HG03571 (cell line): ENCODE measurements at regions not wholly inside any gene's neighbourhood (a gene's known extent, or its start where the extent isn't known, plus 50 kb on each side); places are given as distances from the start of the nearest gene placed in this dataset.
"Not testable (repeated sequence)": the region's sequence is repeated elsewhere in the genome, so short reads cannot be mapped to it uniquely, and the experiment has no call there.

Source experiments
- ATAC-seq: cut with Tn5 transposase; IDR thresholded peaks from one replicate; pipeline ENCODE4 v1.9.1; 2021; ENCODE audit not compliant: unreplicated experiment

DNA sequence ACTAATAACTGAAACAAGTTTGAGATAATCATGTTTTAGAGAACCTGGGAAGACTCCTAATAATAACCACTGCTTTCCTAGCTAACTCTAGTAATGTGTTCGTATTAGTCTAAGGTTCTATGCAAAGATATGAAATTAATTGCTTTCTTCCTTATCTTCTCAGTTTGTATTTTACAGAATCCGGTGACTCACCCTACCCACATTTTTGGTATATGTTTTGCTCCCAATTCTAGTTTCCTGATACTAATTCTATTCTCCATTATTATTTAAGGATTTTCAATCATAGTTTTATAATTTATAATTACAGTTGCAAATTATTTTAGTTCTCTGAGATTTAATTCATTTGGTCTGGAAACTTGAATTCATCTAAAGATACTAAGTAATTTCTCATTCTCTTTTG lies 394.6 kb upstream of the SETBP1 start:
- no peak for ATAC-seq

DNA sequence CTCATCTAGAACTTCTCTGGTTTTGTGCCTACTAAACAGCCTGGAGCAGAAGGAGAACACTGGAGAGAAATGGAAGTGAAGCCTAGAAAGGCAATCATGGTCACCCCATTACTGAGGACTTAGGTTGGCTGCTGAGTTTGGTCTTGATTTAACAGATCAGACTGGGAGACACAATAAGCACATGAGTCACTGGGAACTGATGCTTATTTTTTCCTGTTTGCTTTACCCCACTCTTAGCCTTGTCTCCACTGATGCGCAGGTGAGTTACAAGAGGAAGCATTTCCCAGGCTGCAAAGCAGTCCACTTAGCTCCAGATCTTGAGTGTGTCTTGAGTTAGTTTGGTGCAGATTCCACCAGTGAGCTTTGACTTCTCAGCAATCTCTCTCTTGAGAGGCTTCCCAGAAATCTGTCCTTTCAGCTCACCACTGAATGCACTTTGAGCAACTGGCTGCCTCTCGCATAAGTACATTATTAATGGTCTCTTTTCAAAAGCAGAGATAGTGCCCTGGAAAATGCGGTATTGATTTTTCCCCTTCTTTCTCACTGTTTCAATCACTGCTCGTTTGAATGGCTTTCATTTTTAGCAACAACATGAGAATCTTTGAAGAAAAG lies 390.2 kb upstream of the SETBP1 start:
- ATAC-seq, result no peak

GRCh38 chr18:44298566-44298965 lies 382.1 kb upstream of the SETBP1 start:
- ATAC-seq, result no peak

DNA sequence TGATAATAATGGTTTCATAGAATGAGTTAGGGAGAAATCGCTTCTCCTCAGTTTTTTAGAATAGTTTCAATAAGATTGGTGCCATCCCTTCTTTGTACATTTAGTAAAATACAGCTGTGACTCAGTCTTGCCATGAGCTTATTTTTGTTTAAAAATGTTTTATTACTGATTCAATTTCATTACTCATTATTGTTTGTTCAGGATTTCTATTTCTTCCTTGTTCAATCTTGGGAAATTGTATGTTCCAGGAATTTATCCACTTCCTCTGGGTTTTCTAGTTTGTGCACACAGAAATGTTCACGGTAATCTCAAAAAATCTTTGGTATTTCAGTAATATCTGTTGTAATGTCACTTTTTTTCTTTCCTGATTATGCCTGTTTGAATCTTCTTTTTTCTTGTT lies 371.5 kb upstream of the SETBP1 start:
- ATAC-seq, result no peak

GRCh38 chr18:44320619-44321460 lies 359.8 kb upstream of the SETBP1 start:
- ATAC-seq, result no peak

- no peak for ATAC-seq
Observed at GRCh38 chr18:44321868-44322590, 358.7 kb upstream of the SETBP1 start.

GRCh38 chr18:44323125-44323524 lies 357.6 kb upstream of the SETBP1 start:
- ATAC-seq, result no peak

DNA sequence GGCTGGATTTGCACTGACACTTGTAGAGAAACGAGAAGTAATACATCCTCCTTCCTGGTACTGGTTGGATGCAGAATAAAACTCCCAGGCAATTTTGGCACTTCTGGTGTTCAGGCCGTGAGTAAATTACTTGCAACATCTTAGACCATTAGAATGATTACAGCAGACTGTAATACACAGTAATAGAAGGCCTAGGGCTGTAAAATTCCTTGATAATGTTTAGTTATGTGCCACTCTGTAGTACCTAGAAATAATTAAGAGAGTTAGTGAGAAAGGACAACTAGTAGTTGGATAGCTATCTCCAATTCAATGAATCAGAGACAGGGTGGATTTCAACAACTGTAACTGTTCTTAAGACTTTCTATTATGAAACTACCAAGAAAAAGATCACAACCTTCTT lies 356.3 kb upstream of the SETBP1 start:
- no peak for ATAC-seq

GRCh38 chr18:44325903-44326635 lies 354.6 kb upstream of the SETBP1 start:
- ATAC-seq, result no peak

GRCh38 chr18:44331656-44332570 lies 348.8 kb upstream of the SETBP1 start:
- no peak for ATAC-seq

- ATAC-seq, result no peak
Observed at GRCh38 chr18:44341759-44342158, 338.9 kb upstream of the SETBP1 start.

DNA sequence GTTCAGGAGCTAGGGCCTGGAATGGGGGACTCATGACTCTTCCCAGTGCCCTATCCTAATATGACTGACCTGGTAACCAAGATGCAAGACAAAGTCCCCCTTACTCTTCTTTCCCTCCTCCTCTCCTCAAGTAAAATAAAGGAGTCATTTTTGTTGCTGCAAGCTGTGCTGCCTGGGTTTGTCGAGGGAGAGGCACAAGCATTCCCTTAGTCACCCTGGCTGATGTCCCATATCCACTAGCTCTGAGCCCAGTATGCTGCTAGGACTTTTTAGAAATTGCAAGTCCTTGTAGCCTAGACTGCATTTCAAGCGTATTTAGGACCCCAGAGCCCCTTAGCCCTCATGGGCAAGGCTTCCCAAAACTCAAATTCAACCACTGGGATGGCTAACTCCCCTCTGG lies 338.5 kb upstream of the SETBP1 start:
- ATAC-seq, result no peak

DNA sequence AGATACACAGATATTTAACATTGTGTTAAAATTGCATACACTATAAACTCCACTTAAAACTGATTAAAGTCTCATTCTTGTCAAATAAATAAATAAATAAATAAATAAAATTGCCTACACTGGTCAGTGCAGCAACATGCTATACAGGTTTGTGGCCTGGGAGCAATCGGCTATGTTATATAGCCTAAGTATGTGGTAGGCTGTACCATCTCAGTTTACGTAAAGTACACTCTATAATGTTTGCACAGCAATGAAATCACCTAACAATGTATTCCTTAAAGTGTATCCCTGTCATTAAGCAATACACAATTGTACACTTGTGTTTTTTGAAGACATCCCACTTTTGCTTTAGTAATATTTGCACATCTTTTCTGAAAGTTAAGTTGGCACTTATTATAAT lies 337.7 kb upstream of the SETBP1 start:
- ATAC-seq, result no peak

DNA sequence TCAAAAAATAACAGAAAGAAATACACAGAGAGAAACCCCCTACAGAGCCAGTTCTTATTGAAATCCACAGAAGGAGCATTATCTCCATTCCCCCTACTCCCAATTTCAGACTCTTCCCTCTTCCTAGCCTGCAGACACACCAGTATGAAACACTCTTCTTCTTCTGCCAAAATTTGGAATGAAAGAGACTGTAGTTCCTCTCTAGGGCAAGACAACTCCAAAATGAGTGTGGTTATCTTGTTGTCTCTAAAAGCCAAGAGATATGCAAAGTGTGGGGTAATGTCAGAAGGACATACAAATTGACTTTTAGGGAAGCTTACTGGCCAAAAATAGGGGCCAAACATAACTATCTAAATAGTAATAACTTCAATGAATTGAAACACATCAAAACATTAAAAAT lies 337.1 kb upstream of the SETBP1 start:
- no peak for ATAC-seq

DNA sequence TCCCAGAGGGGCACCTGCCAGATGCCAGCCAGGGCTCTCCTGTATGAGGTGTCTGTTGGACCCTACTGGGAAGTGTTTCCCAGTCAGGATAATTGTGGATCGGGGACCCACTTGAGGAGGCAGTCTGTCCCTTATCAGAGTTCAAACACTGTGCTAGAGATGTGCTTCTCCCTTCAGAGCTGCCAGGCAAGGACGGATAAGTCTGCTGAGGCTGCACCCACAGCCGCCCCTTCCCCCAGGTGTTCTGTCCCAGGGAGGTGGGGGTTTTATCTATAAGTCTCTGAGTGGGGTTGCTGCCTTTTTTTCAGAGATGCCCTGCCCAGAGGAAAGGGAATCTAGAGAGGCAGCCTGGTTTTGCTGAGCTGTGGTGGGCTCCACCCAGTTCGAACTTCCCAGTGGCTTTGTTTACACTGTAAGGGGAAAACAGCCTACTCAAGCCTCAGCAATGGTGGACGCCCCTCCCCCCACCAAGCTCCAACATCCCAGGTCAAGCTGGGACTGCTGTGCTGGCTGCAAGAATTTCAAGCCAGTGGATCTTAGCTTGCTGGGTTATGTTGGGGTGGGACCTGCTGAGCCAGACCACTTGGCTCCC lies 324.0 kb upstream of the SETBP1 start:
- no peak for ATAC-seq

- no peak for ATAC-seq
Observed at GRCh38 chr18:44358402-44358801, 322.3 kb upstream of the SETBP1 start.

- not testable (repeated sequence) for ATAC-seq
Observed at GRCh38 chr18:44359741-44360140, 320.9 kb upstream of the SETBP1 start.

DNA sequence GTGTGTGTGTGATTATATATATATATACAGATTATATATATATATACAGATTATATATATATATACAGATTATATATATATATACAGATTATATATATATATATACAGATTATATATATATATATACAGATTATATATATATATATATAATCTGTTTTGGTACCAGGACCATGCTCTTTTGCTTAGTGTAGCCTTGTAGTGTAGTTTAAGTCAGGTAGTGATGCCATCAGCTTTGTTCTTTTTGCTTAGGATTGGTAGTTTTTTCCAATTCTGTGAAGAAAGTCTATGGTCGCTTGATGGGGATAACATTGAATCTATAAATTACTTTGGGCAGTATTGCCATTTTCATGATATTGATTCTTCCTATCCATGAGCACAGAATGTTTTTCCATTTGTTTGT lies 318.5 kb upstream of the SETBP1 start:
- not testable (repeated sequence) for ATAC-seq

- no peak for ATAC-seq
Observed at GRCh38 chr18:44370861-44371260, 309.8 kb upstream of the SETBP1 start.

- ATAC-seq, result no peak
Observed at GRCh38 chr18:44374966-44375365, 305.7 kb upstream of the SETBP1 start.
